HG02623 (cell line): ENCODE measurements at regions not wholly inside any gene's neighbourhood (a gene's known extent, or its start where the extent isn't known, plus 50 kb on each side); places are given as distances from the start of the nearest gene placed in this dataset.
"Not testable (repeated sequence)": the region's sequence is repeated elsewhere in the genome, so short reads cannot be mapped to it uniquely, and the experiment has no call there.

Experiments used
- ATAC-seq: cut with Tn5 transposase; IDR thresholded peaks from one replicate; pipeline ENCODE4 v1.9.1; 2021; ENCODE audit warnings: moderate library complexity; ENCODE audit not compliant: unreplicated experiment

DNA sequence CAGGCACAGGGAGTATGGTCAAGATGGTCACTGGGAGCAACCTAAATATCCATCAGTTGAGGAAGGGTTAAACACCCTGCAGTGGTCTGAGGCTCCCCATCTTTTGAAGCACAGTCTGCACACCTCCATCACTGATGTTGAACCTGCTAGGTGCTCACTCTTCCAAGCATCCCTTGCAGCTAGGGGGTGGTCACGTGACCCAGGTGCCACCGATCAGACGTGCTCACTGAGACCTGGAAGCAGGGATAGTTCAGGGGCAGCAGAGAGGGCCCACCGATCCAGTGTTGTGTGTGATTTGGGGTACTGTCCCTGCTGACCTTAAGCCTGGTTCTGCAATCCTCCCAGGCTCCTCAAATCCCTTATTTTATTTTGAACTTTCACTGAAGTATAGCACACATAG, 134.6 kb downstream of the CEBPB start:
- ATAC-seq: no peak

DNA sequence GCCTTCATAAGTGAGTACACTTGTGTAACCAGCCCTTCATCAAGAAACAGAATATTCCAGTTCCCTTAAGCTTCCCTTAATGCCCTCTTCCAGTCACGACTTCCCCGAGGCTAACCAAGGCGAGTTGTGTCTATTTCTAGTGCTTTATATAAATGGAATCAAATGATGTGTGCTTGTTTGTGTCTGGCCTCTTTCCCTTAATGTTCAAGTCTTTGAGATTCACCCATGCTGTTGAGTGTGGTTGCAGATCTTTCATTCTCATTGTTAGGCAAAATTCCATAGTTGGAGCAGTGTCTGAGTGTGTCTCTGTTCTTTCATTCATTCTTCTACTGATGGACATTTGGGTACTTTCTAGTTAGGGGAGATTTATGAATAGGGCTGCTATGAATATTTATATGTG, 135.0 kb downstream of the CEBPB start:
- ATAC-seq: no peak

DNA sequence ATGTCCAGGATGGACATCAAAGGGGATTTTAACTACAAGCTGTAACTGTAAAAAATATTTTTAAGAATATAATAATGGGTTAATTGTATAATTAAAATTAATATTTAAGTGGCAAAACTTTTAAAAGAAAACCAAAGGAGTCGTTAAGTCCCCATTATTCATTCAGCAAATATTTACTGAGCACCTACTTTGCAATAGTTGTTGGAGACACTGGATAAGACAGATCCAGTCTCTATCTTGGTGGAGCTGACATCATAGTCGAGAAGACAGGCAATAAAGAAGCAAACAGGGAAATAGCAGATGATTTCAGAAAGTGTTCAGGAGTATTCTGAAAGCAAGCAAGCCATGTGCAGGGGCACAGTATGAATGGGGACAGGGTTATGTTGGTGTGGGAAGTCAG, 137.0 kb downstream of the CEBPB start:
- no peak for ATAC-seq

GRCh38 chr20:50328222-50328979, 137.8 kb downstream of the CEBPB start:
- no peak for ATAC-seq

DNA sequence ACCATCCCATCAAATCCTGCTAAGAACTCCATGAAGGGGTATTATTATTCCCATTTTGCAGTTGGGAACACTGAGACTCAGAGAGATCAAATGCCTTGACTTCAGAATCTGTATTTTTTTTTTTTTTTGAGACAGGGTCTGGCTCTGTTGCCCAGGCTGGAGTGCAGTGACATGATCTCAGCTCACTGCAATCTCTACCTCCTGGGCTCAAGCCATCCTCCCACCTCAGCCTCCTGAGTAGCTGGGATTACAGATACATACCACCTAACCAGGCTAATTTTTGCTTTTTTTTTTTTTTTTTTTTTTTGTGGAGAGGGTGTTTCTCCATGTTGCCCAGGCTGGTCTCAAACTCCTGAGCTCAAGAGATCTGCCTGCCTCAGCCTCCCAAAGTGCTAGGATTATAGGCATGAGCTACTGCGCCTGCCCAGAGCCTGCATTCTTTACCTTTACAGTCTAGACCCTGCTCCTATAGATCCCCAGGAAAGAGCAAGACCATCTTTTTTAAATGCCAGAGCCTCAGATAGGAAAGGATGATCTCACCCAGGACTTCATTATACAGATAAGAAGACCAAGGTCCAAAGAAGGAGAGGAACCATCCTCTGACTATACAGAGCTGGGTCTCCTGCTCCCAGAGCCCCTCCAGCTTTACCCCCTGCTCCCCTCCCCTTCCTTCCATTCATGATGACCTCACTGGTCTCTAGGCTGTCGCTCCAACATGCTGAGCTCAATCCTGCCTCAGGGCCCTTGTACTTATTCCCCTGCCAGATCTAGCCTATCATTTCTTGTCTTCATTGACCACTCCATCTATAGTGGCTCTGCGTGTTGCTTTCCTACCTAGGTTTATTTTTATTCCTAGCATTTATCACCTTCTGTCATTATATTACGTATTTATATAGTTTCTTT, 138.6 kb downstream of the CEBPB start:
- no peak for ATAC-seq

DNA sequence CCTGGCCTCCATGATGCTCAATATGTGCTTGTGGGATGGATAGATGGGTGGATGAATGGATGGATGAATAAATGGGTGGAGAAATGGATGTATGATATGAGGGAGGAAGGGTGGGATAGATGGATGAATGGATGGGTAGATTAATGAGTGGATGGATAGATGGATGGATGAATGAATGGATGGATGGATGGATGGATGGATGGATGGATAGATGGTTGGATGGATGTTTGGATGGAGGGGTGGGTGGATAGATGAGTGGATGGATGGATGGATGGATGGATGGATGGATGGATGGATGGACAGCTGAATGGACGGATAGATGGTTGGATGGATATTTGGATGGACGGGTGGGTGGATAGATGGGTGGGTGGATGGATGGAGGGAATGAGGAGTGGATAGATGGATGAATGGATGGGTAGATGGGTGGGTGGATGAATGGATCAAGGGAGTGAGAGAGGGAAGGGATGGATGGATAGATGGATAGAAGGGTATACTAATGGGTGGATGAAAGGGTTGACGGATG, 139.4 kb downstream of the CEBPB start:
- no peak for ATAC-seq

DNA sequence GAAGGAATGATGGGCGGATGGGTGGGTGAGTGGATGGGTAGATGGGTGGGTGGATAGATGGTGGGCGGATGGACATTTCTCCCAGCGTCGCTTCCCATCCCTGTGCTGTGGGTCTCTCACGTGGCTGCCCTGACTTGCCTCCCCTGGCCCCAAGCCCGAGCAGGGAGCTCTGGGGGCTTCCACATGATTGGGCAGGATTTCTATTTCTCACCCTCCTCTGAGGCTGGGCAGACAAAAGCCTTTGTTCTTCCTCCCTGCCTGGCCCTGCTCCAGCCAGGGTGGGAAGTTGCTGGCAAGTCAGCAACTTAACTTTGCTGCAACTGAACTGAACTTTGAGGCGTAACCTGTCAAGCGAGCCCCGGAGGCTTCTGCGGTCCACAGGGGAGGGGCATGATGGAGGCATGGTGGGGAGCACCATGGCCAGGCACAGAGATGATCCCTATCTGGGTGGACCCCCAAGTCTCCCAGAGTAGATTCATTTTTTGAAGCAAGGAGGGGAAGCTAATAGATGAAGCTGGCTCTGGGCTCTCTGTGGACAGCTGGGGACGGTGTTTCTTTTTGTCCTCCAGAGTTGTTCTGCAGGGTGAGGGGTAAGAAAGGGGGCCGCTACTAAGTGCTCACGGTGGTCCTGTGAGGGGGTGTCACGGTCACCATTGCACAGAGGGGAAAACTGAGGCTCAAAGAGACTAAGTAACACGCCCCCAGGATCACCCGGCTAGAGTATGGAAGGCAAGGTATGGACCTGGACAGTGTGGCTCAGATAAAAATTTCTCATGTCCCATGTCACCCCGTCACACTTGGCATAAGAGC, 140.1 kb downstream of the CEBPB start:
- no peak for ATAC-seq

DNA sequence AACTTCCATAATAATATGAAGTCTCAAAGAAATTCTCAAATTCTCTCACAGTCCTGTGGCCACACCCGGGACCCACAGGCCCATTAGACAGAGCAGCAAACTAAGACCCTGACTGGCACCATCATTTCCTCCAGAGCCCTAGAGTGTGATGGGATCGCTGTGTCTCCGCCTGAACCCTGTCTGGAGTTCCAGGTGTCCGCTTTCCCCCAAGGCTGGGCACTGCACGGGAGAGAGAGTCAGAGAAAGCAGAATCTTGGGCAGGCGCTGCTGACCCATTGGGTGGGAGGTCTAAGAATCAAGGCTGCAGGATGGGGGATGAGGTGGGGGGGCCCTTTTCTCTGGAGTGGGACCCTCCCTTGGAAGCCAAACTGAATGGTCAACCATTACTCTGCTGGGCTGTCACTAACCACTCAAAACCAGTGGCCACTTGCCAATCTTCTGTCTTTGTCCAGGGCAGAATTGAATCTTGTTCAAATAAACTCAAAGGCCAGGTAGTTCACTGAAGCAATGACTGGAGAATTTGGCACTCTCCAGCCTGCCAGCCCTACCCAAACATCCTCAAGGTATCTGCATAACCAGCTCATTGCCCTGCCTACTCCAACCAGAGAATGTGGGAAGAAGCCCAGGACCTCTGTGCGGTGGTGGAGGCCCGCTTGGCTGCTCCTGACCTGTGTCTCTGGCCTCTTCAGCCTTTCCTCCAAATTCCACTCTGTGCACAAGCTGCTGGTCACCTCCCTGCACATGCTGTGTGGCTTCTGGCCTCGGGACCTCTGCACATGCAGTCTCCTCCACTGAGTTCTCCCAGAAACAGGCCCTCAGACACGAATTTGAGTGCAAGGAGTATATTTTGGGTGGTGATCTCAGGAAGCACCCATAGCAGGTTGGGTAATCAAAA, 141.1 kb downstream of the CEBPB start:
- no peak for ATAC-seq

DNA sequence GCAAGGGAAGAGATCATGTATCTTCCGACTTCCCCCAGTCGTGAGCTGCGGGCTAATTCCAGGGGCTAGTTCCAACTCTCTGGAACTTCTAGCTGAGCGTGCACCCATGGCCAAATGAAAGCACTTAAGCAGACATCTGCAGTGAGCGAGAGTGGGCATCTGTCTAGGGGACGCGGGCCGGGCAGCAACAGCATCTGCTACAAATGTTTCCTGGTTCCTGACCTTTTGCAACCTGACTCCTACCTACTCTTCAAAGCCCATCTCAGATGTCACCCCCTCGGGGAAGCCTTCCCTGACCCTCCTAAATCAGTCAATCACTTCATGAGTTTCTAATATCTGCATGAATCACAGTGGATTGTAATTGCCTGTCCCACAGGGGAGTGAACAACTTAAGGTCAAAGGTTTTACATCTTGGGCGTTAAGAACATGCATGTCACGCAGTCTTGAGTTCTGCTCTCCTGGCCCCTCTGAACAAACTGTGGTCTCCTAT, 141.9 kb downstream of the CEBPB start:
- no peak for ATAC-seq

DNA sequence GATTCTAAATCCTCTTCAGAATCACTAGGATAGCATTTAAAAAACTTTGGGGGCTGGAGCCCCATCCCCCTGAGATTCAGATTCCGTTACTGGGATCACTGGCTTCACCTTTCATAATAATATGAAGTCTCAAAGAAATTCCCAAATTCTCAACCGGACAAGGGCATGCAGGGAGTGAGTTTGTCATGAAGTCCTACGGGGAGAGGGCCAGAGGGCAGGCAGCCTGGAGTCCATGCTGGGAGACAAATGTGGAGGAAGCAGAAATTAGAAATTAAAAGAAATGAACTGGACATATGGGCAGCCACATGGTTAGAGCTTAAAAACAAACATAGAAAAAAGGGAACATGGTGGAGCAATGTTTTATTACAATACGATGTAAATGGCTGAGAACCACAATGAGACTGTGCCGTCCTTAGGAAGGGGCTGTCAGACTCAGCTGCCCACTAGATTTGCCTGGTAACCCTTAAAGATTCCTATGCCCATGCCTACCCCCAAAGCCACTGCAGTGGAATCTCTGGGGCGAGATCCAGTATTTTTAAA, 142.6 kb downstream of the CEBPB start:
- no peak for ATAC-seq

DNA sequence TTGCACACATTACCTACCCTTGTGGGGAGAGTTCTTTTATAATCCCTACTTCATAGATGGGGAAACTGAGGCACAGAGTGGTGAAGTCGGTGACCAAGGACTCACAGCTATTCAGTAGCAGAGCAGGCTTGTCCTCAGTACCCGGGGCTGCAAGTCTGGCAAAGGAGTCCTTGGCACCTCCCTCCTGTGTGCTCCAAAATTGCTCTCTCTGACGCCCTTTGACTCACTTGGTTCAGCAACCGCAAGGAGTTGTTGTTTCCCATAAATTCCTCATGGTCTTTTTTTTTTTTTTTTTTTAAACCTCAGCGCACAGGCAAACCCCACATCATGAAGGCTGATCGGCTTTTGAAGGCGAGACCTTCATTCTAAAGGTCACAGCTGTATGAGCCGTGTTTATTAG, 143.2 kb downstream of the CEBPB start:
- no peak for ATAC-seq

DNA sequence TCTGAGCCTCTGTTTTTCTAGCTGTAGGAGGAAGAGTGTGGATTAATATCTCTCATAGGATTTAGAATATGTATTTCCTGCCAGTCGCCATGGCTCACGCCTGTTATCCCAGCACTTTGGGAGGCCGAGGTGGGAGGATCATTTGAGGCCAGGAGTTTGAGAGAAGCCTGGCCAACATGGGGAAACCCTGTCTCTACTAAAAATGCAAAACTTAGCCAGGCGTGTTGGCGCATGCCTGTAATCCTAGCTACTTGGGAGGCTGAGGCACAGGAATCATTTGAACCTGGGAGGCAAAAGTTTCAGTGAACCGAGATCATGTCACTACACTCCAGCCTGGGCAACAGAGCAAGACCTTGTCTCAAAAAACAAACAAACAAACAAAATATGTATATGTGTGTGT, 143.9 kb downstream of the CEBPB start:
- not testable (repeated sequence) for ATAC-seq

- ATAC-seq: no peak
Observed at GRCh38 chr20:50335105-50335504, 144.5 kb downstream of the CEBPB start.

- no peak for ATAC-seq
Observed at GRCh38 chr20:50335866-50336265, 145.2 kb downstream of the CEBPB start.

DNA sequence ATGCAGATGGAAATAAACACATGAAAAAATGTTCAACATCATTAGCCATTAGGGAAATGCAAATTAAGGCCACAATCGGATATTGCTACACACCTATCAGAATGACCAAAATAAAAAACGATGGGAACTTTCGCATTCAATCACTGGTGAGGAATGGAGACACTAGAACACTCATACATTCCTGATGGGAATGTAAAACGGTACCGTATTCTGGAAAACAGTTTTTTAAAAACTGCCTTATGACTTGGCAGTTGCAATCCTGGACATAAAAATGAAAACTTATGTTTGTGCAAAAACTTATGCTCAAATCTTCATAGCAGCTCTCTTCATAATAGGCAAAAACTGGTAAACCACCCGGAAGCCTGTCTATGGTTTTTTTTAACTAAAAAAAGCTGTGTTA, 146.0 kb downstream of the CEBPB start:
- ATAC-seq: no peak

- ATAC-seq: no peak
Observed at GRCh38 chr20:50337521-50338466, 147.2 kb downstream of the CEBPB start.

GRCh38 chr20:50338479-50339391, 148.1 kb downstream of the CEBPB start:
- ATAC-seq: peak; percentile 60
